Neural progenitor cell (in vitro differentiated cells): ENCODE measurements at regions not wholly inside any gene's neighbourhood (a gene's known extent, or its start where the extent isn't known, plus 50 kb on each side); places are given as distances from the start of the nearest gene placed in this dataset.

ENCODE experiments used
- DNase-seq: peaks from one replicate; pipeline ENCODE4 v3.0.0-alpha.2; 2016; ENCODE audit warnings: low spot score
- H2AFZ ChIP-seq: fragments of 200-600 bp; sonication (generic); replicated peaks from 2 replicates; pipeline ENCODE4 v1.6.1; 2016; ENCODE audit warnings: antibody characterized with exemption
- H3F3A ChIP-seq: fragments of 200-600 bp; sonication (generic); 2 replicates; pipeline ENCODE4 v1.6.1; 2016; ENCODE audit warnings: antibody characterized with exemption, low read depth
- H3K27ac ChIP-seq: fragments of 200-600 bp; sonication (generic); 2 replicates; pipeline ENCODE4 v1.5.1; 2016; ENCODE audit warnings: mild to moderate bottlenecking
- H3K27me3 ChIP-seq: fragments of 200-600 bp; sonication (generic); 2 replicates; pipeline ENCODE4 v1.6.1; 2016; ENCODE audit warnings: mild to moderate bottlenecking, moderate library complexity
- H3K36me3 ChIP-seq: fragments of 200-600 bp; sonication (generic); 2 replicates; pipeline ENCODE4 v1.5.1; 2016
- H3K4me1 ChIP-seq: fragments of 200-600 bp; sonication (generic); 2 replicates; pipeline ENCODE4 v1.6.1; 2016; ENCODE audit warnings: mixed run types
- H3K4me2 ChIP-seq: fragments of 200-600 bp; sonication (generic); 2 replicates; pipeline ENCODE4 v1.6.1; 2016
- H3K4me3 ChIP-seq: fragments of 200-600 bp; sonication (generic); 2 replicates; pipeline ENCODE4 v1.5.1; 2016
- H3K79me2 ChIP-seq: fragments of 200-600 bp; sonication (generic); 2 replicates; pipeline ENCODE4 v1.6.1; 2016; ENCODE audit warnings: low read depth
- H3K9ac ChIP-seq: fragments of 200-600 bp; sonication (generic); 2 replicates; pipeline ENCODE4 v1.6.1; 2016
- H3K9me3 ChIP-seq: fragments of 200-600 bp; sonication (generic); 2 replicates; pipeline ENCODE4 v1.5.1; 2016; ENCODE audit warnings: low read depth
- H4K20me1 ChIP-seq: fragments of 200-600 bp; sonication (generic); 2 replicates; pipeline ENCODE4 v1.6.1; 2016; ENCODE audit warnings: low read depth
- H3K27ac Mint-ChIP-seq: 3 replicates; pipeline ENCODE4 v1.8.0; 2021; ENCODE audit warnings: mixed read lengths
- H3K27me3 Mint-ChIP-seq: 2 replicates; pipeline ENCODE4 v1.8.0; 2022; ENCODE audit warnings: low read depth, mild to moderate bottlenecking, inconsistent platforms, moderate library complexity, mixed read lengths; ENCODE audit not compliant: insufficient read depth
- H3K36me3 Mint-ChIP-seq: 3 replicates; pipeline ENCODE4 v1.8.0; 2021; ENCODE audit warnings: mixed read lengths
- H3K4me1 Mint-ChIP-seq: 3 replicates; pipeline ENCODE4 v1.8.0; 2021; ENCODE audit warnings: mixed read lengths
- H3K4me3 Mint-ChIP-seq: 3 replicates; pipeline ENCODE4 v1.8.0; 2021; ENCODE audit warnings: mild to moderate bottlenecking, moderate library complexity, mixed read lengths
- H3K9me3 Mint-ChIP-seq: 3 replicates; pipeline ENCODE4 v1.8.0; 2020; ENCODE audit warnings: mixed read lengths
- EZH2 ChIP-seq: fragments of 200-600 bp; sonication (generic); IDR thresholded peaks from 2 replicates; pipeline ENCODE4 v1.6.1; 2017; ENCODE audit warnings: antibody characterized with exemption, mild to moderate bottlenecking, moderate library complexity
- EZH2phosphoT487 ChIP-seq: fragments of 200-600 bp; sonication (generic); IDR thresholded peaks from 2 replicates; pipeline ENCODE4 v1.6.1; 2017; ENCODE audit warnings: antibody characterized with exemption
- TF ChIP-seq, protein P1 (sequence below): fragments of 200-600 bp; sonication (generic); IDR thresholded peaks from 2 replicates; pipeline ENCODE4 v1.5.1; 2017; ENCODE audit warnings: antibody characterized with exemption, mild to moderate bottlenecking

DNA sequence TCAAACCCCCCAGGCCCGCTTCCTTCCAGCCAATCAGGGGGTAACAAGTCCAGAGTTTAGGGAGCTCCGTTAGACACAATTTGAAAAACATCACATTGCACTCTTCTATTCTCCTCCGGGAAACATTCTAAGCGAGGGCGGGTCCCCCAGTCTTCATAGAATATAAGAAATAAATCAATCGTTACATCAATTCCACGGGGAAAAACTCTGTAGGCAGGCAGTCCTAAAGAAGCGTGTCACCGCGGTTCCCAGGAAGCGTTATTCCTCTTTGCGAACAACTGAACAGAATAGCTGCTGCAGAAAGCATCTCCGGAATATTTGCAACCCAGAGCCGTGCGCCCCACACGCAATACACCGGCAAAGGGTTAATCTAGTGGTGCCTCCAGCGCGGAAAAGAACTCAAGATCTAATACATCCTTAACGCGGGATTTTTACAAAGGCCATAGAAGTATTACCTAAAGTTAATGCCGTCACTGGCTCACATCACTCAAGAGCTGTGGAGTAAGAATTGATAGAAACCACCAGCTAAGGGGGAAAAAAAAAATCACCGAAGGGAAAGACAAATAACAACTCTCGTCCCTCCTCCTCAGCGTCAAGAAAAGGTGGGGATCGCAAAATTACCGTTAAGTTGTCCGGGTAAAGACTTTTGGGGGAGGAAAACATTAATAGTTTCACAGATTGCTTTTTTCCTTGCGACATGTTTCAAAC is 65.1 kb downstream of the KCNRG start:
- Histone ChIP-seq H3K36me3 (no peaks in the 10 kb centered on the region), H3F3A (peaks cover 31% of the 10 kb centered on the region), H3K79me2 (peaks cover 88% of the 10 kb centered on the region), H2AFZ (peak overlapping the region; percentile 21), H4K20me1 (peaks cover 31% of the 10 kb centered on the region), H3K9ac (peak overlapping the region; percentile 70), H3K4me2 (peak overlapping the region; percentile 92), H3K4me1 (peaks cover 23% of the 10 kb centered on the region), H3K9me3 (no peaks in the 10 kb centered on the region), H3K27me3 (no peaks in the 10 kb centered on the region), H3K4me3 (peak overlapping the region; percentile 96), H3K27ac (no peak overlapping the region)
- Mint-ChIP-seq H3K36me3 (peaks cover 6% of the 10 kb centered on the region), H3K4me3 (peak overlapping the region; percentile 100), H3K9me3 (no peaks in the 10 kb centered on the region), H3K27me3 (peaks cover 2% of the 10 kb centered on the region), H3K4me1 (peaks cover 43% of the 10 kb centered on the region), H3K27ac (peak overlapping the region; percentile 95)
- TF ChIP-seq EZH2, result no peak
- TF ChIP-seq EZH2phosphoT487, result no peak
- TF ChIP-seq, protein P1, sequence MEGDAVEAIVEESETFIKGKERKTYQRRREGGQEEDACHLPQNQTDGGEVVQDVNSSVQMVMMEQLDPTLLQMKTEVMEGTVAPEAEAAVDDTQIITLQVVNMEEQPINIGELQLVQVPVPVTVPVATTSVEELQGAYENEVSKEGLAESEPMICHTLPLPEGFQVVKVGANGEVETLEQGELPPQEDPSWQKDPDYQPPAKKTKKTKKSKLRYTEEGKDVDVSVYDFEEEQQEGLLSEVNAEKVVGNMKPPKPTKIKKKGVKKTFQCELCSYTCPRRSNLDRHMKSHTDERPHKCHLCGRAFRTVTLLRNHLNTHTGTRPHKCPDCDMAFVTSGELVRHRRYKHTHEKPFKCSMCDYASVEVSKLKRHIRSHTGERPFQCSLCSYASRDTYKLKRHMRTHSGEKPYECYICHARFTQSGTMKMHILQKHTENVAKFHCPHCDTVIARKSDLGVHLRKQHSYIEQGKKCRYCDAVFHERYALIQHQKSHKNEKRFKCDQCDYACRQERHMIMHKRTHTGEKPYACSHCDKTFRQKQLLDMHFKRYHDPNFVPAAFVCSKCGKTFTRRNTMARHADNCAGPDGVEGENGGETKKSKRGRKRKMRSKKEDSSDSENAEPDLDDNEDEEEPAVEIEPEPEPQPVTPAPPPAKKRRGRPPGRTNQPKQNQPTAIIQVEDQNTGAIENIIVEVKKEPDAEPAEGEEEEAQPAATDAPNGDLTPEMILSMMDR, result no peak
- DNase-seq, result peak; percentile 41

DNA sequence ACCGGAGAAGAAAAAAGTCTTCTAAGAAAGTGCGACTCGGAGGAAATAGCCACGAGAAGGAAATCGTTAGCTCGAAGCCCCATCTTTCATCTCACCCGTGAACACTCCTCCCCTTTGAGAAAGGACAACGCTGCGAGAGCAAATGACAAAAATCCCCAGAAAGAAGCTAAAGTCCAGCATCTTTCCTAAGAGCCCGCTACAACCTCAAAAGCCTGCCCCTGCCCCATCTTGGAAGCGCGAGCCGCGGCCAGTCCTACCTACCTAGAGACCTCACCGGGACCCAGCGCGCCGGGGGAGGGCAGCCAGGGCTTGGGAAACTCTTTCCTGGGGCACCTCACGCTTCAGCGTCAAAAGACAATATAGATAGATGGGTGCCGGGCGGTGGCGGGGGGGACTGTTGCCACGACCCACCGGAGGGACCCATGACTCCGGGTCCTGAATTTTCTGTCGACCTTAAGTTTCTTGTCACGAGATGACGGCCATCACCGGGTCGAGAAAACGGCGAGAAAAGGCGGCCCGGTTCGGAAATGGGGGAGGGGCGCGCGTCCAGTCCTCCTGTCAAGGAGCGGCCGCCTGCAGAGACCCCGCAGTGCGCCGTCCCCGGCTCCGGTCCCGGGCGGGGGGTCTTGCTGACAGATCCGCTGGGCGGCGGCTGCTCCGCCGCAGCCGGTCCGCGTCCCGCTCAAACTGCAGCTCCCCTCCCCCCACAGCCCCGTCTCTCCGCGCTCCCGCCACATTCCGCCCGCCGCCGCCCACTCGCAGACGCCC is 65.9 kb downstream of the KCNRG start:
- Histone ChIP-seq H3K9ac (peak overlapping the region; percentile 70), H3K4me2 (peak overlapping the region; percentile 92), H3K27me3 (no peaks in the 10 kb centered on the region), H3K4me3 (peak overlapping the region; percentile 96), H3K9me3 (no peaks in the 10 kb centered on the region), H3K4me1 (peaks cover 23% of the 10 kb centered on the region), H3K27ac (peak overlapping the region; percentile 92), H2AFZ (peak overlapping the region; percentile 89), H3F3A (peaks cover 31% of the 10 kb centered on the region), H3K36me3 (no peaks in the 10 kb centered on the region), H4K20me1 (peaks cover 31% of the 10 kb centered on the region), H3K79me2 (peaks cover 86% of the 10 kb centered on the region)
- Mint-ChIP-seq H3K27ac (peak overlapping the region; percentile 99), H3K4me1 (peaks cover 40% of the 10 kb centered on the region), H3K36me3 (peaks cover 3% of the 10 kb centered on the region), H3K27me3 (peaks cover 2% of the 10 kb centered on the region), H3K4me3 (peak overlapping the region; percentile 100), H3K9me3 (no peaks in the 10 kb centered on the region)
- TF ChIP-seq, protein P1, result no peak
- TF ChIP-seq EZH2phosphoT487 (no peak), EZH2 (no peak)
- peak; percentile 85 for DNase-seq

DNA sequence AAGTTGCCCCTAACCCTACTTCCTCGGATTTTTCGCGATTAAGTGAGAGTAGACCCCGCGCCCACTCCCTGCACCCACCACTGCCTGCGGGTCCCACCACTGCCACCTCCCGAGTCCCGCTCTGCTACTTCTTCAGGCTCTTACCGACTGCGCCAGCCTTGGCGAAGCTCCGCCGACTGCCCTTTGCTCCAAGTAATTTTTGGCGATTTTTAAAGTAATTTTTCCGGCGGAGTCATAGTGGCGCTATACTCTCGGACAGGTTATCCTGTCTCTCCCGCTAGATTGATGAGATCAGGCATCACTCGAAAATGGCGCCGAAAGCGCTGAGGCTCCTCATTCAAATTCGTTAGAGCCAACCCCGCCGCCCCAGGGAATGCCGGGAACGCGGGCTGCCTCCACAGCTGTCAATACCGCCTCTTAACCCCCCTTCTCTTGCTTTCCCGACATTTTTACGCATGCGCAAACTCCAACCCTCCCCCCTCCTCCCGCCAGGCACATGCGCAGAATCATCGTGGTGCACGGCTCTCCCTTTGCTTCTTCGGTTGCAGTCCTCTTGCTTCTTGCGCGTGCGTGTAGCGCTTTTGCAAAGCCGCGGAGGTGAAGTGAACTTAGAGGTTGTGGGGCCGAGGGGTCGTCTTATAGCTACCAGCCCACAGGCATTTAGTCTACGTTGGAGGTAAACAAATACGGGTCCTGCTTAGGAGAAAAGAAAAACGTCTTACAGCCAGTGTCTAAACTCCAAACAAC is 66.6 kb downstream of the KCNRG start:
- no peaks in the 10 kb centered on the region for H3K36me3 ChIP-seq
- H3K9me3 ChIP-seq, result no peaks in the 10 kb centered on the region
- peaks cover 37% of the 10 kb centered on the region for H3K4me1 Mint-ChIP-seq
- H3K4me3 ChIP-seq, result peak overlapping the region; percentile 96
- H3K36me3 Mint-ChIP-seq, result peaks cover 3% of the 10 kb centered on the region
- peak overlapping the region; percentile 92 for H3K4me2 ChIP-seq
- peaks cover 31% of the 10 kb centered on the region for H3F3A ChIP-seq
- H3K4me3 Mint-ChIP-seq, result peak overlapping the region; percentile 100
- H3K79me2 ChIP-seq, result peaks cover 85% of the 10 kb centered on the region
- H3K27ac Mint-ChIP-seq, result peak overlapping the region; percentile 99
- H3K9ac ChIP-seq, result peak overlapping the region; percentile 70
- no peaks in the 10 kb centered on the region for H3K27me3 ChIP-seq
- DNase-seq, result peak; percentile 99
- H3K4me1 ChIP-seq, result peaks cover 23% of the 10 kb centered on the region
- H3K9me3 Mint-ChIP-seq, result no peaks in the 10 kb centered on the region
- peaks cover 31% of the 10 kb centered on the region for H4K20me1 ChIP-seq
- TF ChIP-seq, protein P1, result peak; percentile 54
- TF ChIP-seq EZH2, result no peak
- no peak for TF ChIP-seq EZH2phosphoT487
- peaks cover 2% of the 10 kb centered on the region for H3K27me3 Mint-ChIP-seq
- peak overlapping the region; percentile 92 for H3K27ac ChIP-seq
- H2AFZ ChIP-seq, result peak overlapping the region; percentile 95
